Body of pancreas (tissue), 4 donors: ENCODE measurements at regions not wholly inside any gene's neighbourhood (a gene's known extent, or its start where the extent isn't known, plus 50 kb on each side); places are given as distances from the start of the nearest gene placed in this dataset.

Experiments used
- ATAC-seq: fragments of 150-250 bp; one replicate; pipeline ENCODE4 v1.9.1; 2016
- DNase-seq, 4 donors: peaks; one replicate each; pipeline ENCODE4 v3.0.0-alpha.2; 2019
- H3K27ac ChIP-seq, 4 donors: fragments of 200-600 bp; sonication (generic); 1 replicate in 3 of 4; 2 replicates in 1 of 4; pipeline versions ENCODE4 v1.5.1 to v1.6.1; 2016 to 2019; ENCODE audit warnings: mild to moderate bottlenecking in 1 of 4, mixed read lengths in 1 of 4, moderate library complexity in 1 of 4
- H3K27me3 ChIP-seq, 2 donors: fragments of 200-600 bp; sonication (generic); one replicate each; pipeline ENCODE4 v1.6.0; 2016; ENCODE audit warnings: mild to moderate bottlenecking in 1 of 2
- H3K36me3 ChIP-seq, 2 donors: fragments of 200-600 bp; sonication (generic); replicated peaks in 1 of 2; 2 replicates each; pipeline ENCODE4 v1.5.1; 2016; ENCODE audit warnings: low read depth in 2 of 2; ENCODE audit not compliant: insufficient read depth in 1 of 2
- H3K4me1 ChIP-seq: fragments of 200-600 bp; sonication (generic); one replicate; pipeline ENCODE4 v1.6.0; 2016
- H3K4me3 ChIP-seq, 2 donors: fragments of 200-600 bp; sonication (generic); 1 replicate in 1 of 2; 2 replicates in 1 of 2; pipeline ENCODE4 v1.5.1; 2016 to 2019
- H3K9me3 ChIP-seq, 3 donors: fragments of 200-600 bp; sonication (generic); 1 replicate in 2 of 3; 2 replicates in 1 of 3; pipeline ENCODE4 v1.5.1; 2016
- POLR2A ChIP-seq, 3 donors: fragments of 450-650 bp; IDR thresholded peaks; one replicate each; pipeline ENCODE4 v1.6.1; 2016; ENCODE audit warnings: antibody characterized with exemption in 3 of 3, mild to moderate bottlenecking in 2 of 3
- WGBS, 2 donors: methylation state at CpG; one replicate each; pipeline ENCODE4 v1.1.5; 2017; 5-methylcytosine and 5-hydroxymethylcytosine counted together
- intact Hi-C: fragments of 100-400 bp; cut with DNase I; formaldehyde crosslinking; loops from one replicate; pipeline ENCODE4 v1.15.1; 2023
- TF ChIP-seq, protein P1 (sequence below), 7 experiments: fragments of 450-650 bp in 4 of 7; fragments of 200-600 bp in 3 of 7; sonication (generic) in 3 of 7; IDR thresholded peaks; one replicate each; pipeline ENCODE4 v1.5.1; 2016 to 2019; ENCODE audit warnings: antibody characterized with exemption in 7 of 7

DNA sequence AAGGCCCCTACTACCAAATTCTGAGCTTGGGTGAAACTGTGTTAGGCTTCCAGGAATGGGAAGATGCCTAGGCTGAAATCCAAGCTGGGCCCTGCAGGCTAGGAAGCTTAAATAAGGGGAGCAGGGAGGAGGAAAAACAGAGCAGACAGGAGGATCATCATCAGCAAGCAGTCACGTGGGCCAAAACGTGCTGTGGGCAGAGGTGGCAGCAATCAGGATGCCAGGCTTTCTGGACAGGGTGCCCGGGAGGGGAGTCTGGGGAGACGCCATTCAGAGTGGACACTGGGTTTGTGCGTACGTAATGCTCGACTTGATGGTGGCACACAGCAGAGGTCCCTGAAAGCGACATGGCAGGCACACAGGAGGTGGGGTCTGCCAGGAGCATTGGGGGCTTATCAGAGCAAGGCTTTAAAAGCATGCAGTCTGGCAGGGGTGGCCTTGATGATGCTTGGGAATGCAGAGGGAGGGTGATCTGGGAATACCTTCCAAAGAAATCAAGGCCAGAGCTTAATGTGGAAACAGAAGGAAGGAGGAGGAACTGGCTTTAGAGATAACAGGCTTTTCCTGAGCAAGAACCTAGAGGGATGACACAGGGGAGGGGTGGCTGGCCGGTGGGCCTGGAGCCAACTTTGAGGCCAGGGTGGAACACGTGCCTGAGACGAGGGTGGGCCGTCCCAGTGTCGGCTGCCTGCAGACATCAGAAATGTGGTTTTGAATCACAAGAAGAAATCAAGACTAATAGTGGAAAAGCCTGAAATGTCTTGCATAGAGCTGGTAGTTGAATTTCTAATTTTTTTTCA lies 212.5 kb downstream of the GADD45G start:
- no peaks in the 10 kb centered on the region for H3K9me3 ChIP-seq
- H3K27me3 ChIP-seq = no peaks in the 10 kb centered on the region
- TF ChIP-seq POLR2A (IDR thresholded peaks at IDR 0.05) = no peak
- TF ChIP-seq, protein P1, sequence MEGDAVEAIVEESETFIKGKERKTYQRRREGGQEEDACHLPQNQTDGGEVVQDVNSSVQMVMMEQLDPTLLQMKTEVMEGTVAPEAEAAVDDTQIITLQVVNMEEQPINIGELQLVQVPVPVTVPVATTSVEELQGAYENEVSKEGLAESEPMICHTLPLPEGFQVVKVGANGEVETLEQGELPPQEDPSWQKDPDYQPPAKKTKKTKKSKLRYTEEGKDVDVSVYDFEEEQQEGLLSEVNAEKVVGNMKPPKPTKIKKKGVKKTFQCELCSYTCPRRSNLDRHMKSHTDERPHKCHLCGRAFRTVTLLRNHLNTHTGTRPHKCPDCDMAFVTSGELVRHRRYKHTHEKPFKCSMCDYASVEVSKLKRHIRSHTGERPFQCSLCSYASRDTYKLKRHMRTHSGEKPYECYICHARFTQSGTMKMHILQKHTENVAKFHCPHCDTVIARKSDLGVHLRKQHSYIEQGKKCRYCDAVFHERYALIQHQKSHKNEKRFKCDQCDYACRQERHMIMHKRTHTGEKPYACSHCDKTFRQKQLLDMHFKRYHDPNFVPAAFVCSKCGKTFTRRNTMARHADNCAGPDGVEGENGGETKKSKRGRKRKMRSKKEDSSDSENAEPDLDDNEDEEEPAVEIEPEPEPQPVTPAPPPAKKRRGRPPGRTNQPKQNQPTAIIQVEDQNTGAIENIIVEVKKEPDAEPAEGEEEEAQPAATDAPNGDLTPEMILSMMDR (IDR thresholded peaks at IDR 0.05) = no peak
- 71 to 81% methylated on average over 13 of the region's 13 CpGs for WGBS, 2 donors
- H3K4me1 ChIP-seq = peaks cover 8% of the 10 kb centered on the region
- ATAC-seq (no peak), DNase-seq (no peak)
- no peak overlapping the region for H3K4me3 ChIP-seq
- H3K27ac ChIP-seq = no peak overlapping the region
- intact Hi-C loops = no loop called here
- H3K36me3 ChIP-seq = no peaks in the 10 kb centered on the region

DNA sequence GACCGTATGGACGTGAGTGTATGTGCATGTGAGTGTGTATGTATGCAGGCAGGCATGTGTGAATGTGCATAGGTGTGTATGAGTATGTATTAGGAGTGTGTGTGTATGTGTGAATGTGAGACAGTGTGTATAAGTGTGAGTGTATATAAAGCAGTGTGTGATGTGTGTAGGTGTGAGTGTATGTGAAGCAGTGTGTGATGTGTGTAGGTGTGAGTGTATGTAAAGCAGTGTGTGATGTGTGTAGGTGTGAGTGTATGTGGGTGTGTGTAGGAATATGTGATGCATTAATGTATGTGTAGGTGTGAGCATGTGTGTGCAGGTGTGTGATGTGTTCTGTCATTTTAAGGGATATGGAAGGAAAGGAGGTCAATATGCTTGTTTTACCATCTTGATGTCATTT lies 215.5 kb downstream of the GADD45G start:
- no peak overlapping the region for H3K27ac ChIP-seq
- intact Hi-C loops = no loop called here
- H3K27me3 ChIP-seq = no peaks in the 10 kb centered on the region
- no peaks in the 10 kb centered on the region for H3K36me3 ChIP-seq
- peaks cover 8% of the 10 kb centered on the region for H3K4me1 ChIP-seq
- TF ChIP-seq, protein P1 (IDR thresholded peaks at IDR 0.05) = no peak
- no peak for TF ChIP-seq POLR2A (IDR thresholded peaks at IDR 0.05)
- H3K4me3 ChIP-seq = no peak overlapping the region
- no peak for DNase-seq
- no peaks in the 10 kb centered on the region for H3K9me3 ChIP-seq
- ATAC-seq = no peak
- WGBS, 2 donors = 92 to 94% methylated on average over 2 of the region's 2 CpGs

DNA sequence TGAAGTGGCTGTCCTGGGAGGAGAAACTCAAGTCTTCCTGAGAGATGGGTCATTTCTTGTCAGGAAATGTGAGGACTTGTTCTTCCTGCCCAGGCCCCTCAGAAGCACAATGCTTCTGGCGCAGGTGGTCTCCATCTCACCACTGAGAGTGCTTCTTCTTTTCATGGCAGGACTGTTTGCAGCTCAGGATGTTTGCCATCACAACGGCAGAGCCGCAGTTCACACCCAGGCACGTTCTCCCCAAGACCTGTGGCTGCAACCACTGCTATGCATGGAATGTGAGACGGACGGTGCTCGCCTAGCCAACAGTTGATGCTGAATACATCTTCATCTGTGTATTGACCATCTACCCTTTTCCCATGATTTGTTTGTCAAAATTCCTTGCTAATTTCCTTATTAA lies 216.3 kb downstream of the GADD45G start:
- intact Hi-C loops = no loop called here
- peaks cover 8% of the 10 kb centered on the region for H3K4me1 ChIP-seq
- no peak overlapping the region for H3K27ac ChIP-seq
- WGBS, 2 donors = 75 to 87% methylated on average over 7 of the region's 7 CpGs
- no peak overlapping the region for H3K4me3 ChIP-seq
- H3K36me3 ChIP-seq = no peaks in the 10 kb centered on the region
- no peaks in the 10 kb centered on the region for H3K9me3 ChIP-seq
- DNase-seq (no peak), ATAC-seq (no peak)
- no peaks in the 10 kb centered on the region for H3K27me3 ChIP-seq
- no peak for TF ChIP-seq POLR2A (IDR thresholded peaks at IDR 0.05)
- TF ChIP-seq, protein P1 (IDR thresholded peaks at IDR 0.05) = no peak

DNA sequence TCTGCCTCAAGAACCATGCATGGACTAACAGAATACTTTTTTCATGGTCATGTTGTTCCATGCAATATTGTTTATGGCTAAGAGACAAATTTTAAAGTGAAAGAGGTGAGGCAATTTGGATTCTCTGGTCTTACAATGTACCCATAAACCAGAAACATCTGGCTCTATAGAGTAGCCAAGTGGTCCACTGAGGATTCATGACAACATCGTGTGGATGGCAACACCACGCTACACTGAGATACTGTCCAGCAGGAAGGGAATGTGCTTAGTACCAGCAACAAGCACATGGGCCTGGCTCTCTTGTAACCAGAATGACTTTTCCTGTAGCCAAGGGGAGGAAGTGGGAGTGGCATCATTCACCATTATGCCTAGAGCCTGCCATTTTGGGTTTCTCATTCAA lies 218.2 kb downstream of the GADD45G start:
- no peak for ATAC-seq
- DNase-seq = no peak
- intact Hi-C loops = no loop called here
- TF ChIP-seq, protein P1 (IDR thresholded peaks at IDR 0.05) = no peak
- TF ChIP-seq POLR2A (IDR thresholded peaks at IDR 0.05) = no peak
- no peaks in the 10 kb centered on the region for H3K9me3 ChIP-seq
- no peak overlapping the region for H3K27ac ChIP-seq
- H3K36me3 ChIP-seq = no peaks in the 10 kb centered on the region
- no peak overlapping the region for H3K4me3 ChIP-seq
- H3K27me3 ChIP-seq = no peaks in the 10 kb centered on the region
- WGBS, 2 donors = 91 to 92% methylated on average over 2 of the region's 2 CpGs
- H3K4me1 ChIP-seq = peaks cover 8% of the 10 kb centered on the region

DNA sequence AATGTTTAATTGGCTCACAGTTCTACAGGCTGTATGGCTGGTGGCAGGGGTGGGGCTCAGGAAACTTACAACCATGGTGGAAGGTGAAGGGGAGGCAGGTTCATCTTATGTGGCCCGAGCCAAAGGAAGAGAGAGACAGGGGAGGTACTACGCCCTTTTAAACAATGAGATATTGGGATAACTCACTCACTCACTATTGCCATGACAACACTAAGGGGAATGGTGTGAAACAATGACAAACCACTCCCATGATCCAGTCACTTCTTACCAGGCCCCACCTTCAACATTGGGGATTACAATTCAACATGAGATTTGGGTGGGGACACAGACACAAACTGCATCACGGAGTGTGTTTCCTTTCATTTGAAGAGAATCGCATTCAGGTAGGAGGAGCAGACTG lies 220.9 kb downstream of the GADD45G start:
- H3K27me3 ChIP-seq = no peaks in the 10 kb centered on the region
- no peaks in the 10 kb centered on the region for H3K9me3 ChIP-seq
- H3K4me3 ChIP-seq = no peak overlapping the region
- no peak for DNase-seq
- no peak for TF ChIP-seq POLR2A (IDR thresholded peaks at IDR 0.05)
- TF ChIP-seq, protein P1 (IDR thresholded peaks at IDR 0.05) = no peak
- ATAC-seq = no peak
- no peaks in the 10 kb centered on the region for H3K36me3 ChIP-seq
- intact Hi-C loops = no loop called here
- no peaks in the 10 kb centered on the region for H3K4me1 ChIP-seq
- H3K27ac ChIP-seq = no peak overlapping the region
- WGBS, 2 donors = 80 to 94% methylated on average over 4 of the region's 4 CpGs
